HG02610 (cell line): ENCODE measurements at regions not wholly inside any gene's neighbourhood (a gene's known extent, or its start where the extent isn't known, plus 50 kb on each side); places are given as distances from the start of the nearest gene placed in this dataset.

Experiments
- ATAC-seq: cut with Tn5 transposase; IDR thresholded peaks from one replicate; pipeline ENCODE4 v1.9.1; 2021; ENCODE audit warnings: mild to moderate bottlenecking, moderate library complexity; ENCODE audit not compliant: unreplicated experiment

DNA sequence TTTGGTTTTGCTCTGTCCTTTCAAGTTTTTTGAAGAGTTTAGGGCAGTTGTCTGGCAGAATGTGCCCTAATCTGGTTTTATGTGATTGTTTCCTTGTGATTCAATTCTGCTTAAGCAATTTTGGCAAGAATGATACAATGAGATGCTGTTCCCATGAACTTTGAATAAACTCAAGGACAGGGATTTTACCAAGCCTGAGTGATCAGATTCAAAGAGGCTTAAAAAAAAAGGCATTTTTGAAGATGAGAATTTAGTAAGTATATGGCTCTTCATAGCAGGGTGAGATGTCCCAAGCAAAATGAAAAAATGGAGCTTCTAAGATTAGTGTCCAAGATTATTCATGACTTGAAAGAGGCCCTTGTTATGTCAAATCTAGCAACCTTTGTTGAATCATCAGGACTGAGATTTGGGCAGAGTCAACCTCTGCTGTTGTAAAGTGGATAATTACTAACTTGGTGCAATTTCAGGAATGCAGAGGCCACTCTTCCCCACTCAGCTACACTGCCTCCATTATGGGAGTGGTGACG, 180.6 kb upstream of the NUDT4 start:
- ATAC-seq: no peak

DNA sequence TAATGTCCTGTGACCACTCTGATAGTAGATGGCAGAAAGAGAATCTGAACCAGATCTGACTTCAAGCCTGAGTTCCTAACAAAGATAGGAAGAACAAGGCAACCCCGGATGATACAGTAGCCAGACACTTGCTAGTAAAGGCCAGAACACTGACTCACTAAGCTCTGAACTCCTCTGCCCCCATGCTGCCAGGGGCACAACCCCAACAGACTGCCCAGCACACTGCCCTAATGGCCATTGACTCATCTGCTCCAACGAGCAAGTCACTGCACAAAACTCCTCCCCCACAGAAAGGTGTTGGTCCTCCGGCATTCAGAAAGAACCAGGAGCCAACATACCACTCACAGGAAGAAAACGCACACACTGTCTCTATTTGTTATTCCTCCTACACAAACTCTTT, 179.6 kb upstream of the NUDT4 start:
- no peak for ATAC-seq

DNA sequence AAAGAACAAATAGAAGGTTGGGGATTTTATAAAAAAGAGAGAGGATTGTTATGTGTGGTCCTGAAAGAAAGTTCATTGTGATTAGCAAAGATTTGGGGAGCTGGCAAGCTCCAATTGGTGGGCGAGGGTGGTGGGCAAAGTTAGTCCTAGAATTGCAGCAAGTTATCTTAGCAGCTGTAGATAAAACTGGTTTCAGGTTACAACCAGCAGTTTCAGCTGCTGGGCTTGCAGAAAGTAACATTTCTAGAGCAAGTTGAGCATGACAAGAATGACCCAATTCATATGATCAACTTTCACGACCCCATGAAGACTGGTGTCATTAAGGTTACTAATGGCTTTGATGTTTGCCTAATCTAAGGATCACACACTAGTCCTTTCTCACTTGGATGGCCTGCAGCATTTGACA, 177.9 kb upstream of the NUDT4 start:
- ATAC-seq: no peak

DNA sequence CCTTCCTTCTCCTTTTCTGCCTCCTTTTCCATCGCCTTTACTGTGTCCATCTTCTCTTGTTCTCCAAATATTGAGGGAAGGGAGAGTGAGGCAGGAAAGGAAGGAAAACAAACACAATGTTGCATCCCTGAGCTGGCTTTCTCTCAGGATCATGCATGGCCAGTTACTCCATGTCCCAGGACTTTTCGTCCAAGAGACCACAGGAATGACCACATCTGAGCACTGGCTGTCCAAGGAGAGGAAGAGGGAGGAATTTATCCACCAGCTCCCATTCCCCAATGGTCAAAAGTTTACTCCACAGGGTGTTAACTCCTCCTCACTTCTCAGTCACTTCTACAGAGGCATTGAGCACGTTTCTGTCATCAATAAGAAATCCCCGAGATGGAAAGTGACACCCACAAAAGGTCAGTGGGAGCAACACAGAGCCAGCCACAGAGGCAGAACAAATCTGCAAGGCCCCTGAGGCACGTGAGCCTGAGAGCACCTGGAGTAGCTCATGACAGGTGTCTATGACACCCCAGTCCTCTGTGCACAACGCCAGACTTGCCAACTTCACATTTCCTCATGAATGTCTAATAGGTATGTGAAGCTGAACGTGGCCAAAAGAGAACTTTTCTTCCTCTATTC, 177.3 kb upstream of the NUDT4 start:
- ATAC-seq: peak; percentile 46

DNA sequence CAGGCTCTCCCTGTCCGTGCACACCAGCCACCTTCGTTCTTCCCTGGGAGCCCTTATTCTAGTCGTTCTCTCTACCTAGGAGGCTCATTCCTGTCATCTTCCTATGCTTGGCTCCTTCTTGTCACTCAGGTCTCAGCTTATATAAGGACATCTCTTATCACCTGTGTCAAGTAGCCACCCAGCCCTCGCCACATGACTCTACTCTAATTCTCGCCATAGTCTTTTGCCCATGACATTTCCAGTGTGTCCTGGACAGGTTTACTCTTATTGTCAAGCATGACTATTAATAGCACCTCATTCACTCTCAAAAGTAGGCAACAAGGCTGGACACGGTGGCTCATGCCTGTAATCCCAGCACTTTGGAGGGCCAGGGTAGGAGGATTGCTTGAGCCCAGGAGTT, 175.7 kb upstream of the NUDT4 start:
- ATAC-seq: no peak

DNA sequence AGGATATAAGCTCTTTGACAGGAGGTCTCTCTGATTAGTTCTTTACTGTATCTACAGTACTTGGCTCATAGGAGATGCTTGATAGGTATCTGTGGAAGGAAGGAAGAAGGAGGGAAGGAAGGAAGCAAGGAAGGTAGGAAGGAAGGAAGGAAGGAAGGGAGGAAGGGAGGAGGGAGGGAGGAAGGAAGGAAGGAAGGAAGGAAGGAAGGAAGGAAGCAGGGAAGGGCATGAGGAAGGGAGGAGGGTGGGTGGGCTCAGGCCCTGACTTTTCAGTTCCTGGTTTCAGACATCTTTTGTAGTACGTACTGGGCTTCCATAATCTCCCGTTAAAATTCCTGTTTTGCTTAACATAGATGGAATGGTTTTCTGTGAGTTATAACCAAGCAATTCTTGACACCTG, 175.0 kb upstream of the NUDT4 start:
- no peak for ATAC-seq

DNA sequence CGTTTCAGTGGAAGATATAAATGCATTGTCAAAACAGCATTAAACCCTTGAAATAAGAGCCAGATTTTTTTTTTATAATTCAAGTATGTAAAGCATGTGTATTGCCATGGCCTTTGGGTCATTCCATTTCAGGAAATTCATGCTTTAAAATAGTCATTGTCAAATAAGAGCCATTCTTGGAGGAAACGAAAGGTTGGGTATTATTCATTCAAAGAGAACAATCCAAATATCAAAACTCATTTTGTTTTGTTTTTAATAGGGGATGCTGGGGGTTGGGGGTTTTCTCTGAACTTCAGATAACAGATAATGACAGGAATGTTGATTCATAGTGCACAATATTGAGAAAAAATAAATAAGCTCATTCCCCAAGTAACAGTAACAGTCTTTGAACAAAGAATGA, 174.4 kb upstream of the NUDT4 start:
- no peak for ATAC-seq

DNA sequence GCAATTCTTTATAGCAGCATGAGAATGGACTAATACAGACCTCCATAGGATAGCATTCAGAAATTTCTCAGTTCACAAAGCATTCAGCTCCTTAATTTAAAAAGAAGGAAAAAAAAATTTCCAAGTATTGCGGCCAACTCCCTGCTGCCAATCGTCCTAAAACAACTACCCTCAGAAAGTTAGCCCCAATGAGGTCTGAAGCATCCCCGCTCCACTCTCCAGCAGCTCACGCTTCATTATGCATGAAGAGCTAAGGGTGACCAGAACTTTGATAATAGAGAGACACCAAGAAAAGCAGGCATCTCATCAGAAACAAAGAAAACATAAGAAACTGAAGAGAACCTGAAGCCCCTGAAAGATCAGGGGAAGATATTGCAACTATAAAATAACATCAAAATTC, 172.8 kb upstream of the NUDT4 start:
- no peak for ATAC-seq

DNA sequence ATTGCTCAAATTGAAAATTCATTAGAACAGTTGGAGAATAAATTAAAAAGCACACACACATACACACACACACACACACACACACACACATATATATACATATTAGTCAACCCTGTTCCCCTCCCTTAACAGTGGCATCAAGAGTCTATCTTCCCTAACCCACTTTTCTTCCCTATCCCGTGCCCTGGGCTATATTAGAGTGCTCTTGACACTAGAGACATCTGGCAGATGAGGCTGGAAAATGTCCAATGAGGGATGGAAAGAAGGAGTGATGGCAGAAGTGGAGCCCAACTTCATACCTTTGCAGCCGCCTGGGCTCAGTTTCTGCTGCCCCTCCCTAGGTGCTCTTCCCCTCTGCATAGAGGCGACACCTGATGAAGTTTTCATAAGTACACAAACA, 172.4 kb upstream of the NUDT4 start:
- ATAC-seq: no peak

DNA sequence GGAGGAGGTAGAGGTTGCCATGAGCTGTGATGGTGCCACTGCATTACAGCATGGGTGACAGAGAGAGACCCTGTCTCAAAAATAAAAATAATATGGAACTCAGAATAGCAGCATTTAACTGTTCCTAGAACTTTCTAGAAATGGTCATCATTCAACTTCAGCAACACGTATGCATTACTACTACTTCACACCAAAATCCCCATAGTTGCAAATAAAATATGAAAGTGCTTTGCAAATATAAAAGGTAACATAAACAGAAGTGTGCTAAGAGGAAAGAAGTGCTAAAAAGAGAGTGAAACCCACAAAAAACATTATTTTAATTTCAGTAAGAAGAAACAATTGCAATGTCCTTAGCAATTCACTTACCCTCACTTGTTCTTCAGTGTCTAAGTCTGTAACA, 169.7 kb upstream of the NUDT4 start:
- ATAC-seq: no peak

DNA sequence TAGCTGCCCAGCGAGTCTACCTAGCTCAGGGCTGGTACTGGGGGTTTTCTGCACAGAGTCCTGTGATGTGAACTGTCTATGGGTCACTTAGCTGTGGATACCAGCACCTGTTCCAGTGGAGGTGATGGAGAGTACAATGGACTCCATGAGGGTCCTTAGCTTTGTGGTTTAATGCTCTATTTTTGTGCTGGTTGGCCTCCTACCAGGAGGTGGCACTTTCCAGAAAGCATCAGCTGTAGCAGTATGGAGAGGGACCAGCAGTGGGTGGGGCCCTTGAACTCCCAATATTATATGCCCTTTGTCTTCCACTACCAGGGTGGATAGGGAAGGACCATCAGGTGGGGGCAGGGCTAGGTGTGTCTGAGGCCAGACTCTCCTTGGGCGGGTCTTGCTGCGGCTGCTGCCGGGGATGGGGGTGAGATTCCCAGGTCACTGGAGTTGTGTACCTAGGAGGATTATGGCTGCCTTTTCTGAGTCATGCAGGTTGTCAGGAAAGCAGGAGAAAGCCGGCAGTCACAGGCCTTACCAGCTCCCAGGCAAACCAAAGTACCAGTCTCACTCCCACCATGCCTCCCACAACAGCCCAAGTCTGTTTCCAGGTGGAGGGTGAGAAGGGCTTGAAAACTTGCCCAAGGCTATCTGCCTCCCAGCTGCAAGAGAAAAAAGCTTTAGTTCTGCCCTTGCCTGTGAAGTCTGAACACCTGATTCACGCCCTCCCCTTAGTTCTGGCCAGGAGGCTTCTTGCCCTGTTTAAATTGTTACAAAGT, 163.0 kb upstream of the NUDT4 start:
- no peak for ATAC-seq

DNA sequence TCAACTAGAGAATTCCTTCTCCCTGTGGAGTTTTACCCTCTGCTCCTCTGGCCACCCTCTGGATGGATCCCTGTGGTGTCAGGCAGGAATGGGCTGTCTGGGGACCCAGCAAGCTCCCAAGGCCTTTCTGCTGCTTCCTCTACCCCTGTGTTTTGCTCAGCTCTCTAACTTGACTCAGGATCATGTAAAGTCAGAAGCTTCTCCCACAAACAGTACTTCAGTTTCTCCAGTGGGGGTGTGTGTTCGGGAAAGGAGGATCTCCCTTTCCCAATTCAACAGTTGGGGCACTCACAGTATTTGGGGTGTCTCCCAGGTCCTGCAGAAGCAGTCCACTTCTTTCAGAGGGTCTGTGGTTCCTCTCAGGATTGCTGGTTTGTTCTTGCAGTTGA, 162.4 kb upstream of the NUDT4 start:
- no peak for ATAC-seq

DNA sequence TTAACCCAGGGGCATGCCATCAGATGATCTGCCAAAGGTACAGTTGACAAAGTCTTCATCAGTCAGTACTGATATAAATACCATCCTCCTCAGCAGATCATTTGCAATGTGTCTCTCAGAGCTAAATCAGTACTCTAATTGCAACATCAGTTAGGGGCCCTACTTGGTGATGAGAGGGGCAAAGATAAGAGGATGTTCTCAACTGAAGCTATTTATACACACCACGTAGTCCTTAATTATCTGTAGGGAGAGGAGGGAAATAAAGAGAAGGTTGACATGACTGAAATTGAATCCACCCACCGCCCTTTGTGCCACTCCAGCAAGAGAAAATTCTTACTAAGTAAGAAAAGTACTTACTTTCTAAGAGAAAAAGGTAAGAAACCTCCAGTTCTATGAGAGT, 157.8 kb upstream of the NUDT4 start:
- no peak for ATAC-seq

DNA sequence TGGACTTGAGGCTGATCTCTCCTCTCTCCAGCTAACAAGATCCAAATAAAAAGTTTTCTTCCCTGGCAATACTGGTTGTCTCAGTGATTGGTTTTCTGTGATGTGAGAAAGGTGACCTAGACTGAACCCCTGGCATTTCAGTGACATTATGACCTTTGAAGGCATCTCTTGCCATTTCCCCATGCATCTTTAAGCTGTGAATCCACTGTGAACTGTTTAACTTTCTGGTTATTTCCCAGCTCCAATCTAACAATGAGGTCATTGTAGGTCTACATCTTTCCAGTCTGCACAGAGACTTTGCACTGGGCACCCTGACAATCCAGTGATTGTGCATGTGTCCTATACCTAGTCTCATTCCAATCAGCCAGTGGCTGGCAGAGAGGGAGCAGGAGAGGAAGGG, 155.9 kb upstream of the NUDT4 start:
- ATAC-seq: no peak

DNA sequence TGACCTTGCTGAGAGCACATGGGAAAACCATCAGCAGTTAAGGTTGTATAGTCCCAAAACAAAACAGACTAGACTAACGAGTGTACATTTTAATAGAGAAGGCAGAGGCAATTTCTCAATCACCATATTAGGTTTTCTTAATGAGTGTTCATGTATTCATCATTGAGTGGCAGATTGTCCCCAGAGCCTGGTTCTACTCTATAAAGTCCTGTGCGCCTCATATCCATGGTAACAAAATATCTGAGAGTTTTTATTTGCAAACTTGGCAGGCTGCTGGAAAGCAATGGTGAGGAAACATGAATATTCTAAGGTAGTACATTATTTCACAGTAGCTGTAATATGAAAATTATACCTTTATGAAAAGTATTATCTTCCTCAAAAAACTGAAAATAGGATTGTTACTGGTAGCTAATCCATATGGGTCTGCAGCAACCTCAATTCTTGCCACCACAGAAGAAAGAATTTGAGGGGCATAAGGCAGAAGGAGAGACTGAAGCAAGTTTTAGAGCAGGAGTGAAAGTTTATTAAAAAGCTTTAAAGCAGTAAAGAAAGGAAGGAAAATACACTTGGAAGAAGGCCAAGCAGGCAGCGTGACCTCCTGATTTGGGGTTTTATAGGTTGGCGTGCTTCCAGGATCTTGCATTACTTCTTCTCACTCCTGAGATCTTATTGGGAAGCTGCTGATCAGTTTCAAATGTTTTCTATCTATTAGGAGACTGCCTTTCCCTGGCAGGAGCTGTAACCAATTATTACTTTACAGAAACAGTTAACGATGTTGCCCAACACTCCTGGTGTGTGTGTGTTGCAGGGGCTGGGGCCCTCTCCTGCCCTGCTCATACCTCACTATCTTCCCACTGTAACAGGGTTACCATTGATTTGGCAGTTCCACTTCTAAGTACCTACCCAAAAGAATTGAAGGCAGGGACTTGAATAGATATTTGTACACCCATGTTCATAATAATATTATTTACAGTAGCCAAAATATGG, 154.0 kb upstream of the NUDT4 start:
- ATAC-seq: no peak

DNA sequence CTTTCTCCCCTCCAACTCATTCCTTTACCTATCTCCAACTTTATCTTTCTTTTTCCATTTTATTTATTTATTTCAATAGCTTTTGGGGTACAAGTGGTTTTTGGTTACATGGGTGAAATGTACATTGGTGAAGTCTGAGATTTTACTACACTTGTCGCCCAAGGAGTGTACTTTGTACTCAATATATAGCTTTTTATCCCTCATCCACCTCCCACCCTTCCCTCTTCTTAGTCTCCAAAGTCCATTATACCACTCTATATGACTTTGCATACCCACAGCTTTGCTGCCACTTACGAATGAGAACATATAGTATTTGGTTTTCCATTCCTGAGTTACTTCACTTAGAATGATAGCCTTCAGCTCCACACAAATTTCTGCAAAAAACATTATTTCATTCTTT, 152.6 kb upstream of the NUDT4 start:
- ATAC-seq: no peak

DNA sequence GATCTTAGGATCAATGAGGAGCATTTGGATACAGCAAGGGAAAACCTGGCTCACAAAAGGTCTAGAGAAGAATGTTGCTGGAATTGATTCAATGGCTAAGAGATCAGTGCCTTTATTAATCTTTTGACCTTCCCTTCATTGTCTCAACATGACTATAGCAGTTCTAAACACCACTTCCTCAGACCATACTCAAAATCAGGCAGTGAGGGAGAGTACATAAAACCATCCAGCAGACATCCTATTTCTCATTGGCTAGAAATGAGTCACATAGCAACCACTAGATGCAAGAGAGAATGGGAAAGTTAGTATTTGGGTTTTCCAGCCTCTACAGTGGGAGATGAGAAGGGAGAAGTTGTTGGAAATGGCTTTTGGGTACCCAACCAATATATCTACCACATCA, 151.4 kb upstream of the NUDT4 start:
- peak; percentile 90 for ATAC-seq

DNA sequence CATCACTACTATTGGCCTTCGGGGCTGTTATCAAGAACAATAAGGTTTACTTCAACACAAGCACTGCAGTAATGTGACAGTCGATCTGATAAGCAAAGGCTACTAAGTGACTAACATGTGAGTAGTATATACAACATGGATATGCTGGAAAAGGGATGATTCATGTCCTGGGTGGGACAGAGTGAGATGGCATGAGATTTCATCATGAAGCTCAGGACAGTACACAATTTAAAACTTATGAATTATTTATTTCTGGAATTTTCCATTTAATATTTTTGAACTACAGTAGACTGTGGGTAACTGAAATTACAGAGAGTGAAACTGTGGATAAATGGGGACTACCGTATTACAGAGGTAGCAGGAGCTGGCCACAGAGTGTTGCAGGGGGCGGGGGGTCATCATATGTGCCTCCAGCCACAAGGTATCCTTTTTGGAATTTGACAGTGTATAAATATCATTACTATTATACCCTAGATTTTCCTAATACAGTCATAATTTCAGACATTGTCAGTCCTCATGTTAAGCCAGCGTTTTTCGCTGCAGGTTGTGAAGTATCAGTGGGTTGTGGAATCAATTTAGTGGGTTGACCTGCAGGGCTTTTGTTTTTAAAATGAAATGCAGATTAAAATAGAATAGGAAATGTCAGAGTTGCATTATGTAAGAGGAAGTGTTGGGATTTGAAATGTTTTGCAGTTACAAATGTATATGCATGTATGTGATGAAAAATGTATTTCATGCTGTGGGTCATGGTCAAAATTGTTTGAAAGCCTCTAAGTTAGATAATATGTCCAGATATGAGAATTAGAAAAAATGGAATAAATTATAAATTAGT, 148.0 kb upstream of the NUDT4 start:
- ATAC-seq: no peak

DNA sequence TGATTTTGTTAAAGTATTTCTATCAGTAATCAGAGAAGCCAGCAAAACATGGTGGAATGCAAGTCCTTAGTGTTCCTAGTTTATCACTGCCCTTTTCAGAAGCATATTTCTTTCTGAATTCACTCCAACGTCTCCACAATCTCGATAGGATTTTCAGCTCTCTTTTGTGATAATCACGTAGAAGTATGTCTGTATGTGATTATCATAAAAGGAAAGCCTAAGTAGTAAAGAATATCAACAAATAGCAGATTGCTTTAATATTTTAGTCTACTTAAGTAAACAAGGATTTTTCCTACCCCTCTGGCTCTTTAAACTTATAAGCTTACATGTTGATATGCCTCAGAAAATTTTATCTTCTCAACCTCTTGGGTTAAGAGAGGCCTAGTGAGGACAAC, 147.4 kb upstream of the NUDT4 start:
- no peak for ATAC-seq

DNA sequence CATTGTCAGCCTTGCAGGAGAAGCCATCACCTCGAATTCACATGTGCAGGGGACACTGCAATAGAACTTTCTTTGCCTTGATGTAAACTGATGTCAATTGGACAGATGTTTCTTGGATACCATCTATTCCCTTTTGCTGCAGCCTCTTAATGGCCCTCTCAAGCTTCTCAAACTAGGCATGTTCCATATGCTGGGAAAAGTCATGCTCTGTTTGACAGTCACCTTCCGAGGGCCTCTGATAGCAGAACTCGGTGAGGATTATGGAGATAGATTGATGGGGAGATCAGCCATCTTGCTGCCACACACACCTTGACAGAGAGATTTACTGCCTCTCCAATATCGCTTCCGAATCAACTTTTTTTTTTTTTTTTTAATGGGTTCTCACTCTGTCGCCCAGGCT, 145.8 kb upstream of the NUDT4 start:
- ATAC-seq: no peak

DNA sequence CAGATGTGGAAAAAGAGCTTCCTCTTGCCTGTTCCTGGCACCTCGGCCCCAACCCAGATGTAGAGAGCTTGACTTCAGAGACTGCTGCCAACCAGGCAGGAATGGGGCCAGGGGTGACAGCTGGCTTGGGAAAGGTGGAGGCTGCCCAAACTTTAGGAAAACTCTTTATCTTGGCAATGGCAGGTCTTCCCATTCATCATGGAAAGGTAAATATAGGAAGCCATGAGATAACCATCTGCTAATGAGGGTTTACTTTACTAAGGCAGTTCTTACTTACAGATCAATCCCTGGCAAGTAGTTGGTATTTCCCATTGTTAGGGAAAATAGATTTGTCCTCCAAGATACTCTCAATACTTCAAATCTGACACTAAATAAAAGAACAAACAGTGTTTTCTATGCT, 143.1 kb upstream of the NUDT4 start:
- no peak for ATAC-seq
